DMS 273 (cell line): ENCODE measurements at regions not wholly inside any gene's neighbourhood (a gene's known extent, or its start where the extent isn't known, plus 50 kb on each side); places are given as distances from the start of the nearest gene placed in this dataset.
A peak's percentile ranks its signal among the peaks of the same experiment; 100 is the strongest.

Experiments used
- DNase-seq: peaks from one replicate; lab custom pipeline; 2025; ENCODE audit not compliant: unreplicated experiment; lab: John Stamatoyannopoulos, UW

DNA sequence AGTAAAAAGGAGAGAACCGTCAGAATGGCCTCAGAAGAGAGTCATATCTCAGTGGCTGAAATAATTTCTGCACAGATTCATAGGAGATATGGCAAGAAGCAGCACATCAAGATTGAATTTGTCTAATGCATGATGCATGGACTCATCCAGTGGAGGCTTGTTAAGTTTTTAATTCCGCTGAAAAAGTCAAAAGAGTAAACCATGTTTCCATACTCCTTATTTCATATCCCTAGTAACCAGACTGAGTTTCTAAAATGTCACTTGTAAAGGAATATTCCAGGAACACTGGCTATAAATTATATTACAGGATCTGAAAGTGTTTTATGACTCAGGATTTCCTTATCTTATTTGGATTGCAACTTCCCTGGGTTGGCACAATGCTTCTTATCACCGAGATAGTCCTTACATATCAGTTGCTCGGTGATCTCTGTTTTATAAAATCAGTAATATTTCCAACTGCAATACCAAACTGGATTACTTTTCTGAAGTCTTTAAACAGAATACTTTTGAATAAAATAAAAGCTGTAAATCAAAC is 180.2 kb upstream of the TSC22D1 start:
- no peak for DNase-seq

GRCh38 chr13:44755872-44756271 is 179.7 kb upstream of the TSC22D1 start:
- no peak for DNase-seq

- no peak for DNase-seq
Measured at GRCh38 chr13:44752164-44752563, 176.0 kb upstream of the TSC22D1 start.

GRCh38 chr13:44750630-44751029 is 174.5 kb upstream of the TSC22D1 start:
- no peak for DNase-seq

DNA sequence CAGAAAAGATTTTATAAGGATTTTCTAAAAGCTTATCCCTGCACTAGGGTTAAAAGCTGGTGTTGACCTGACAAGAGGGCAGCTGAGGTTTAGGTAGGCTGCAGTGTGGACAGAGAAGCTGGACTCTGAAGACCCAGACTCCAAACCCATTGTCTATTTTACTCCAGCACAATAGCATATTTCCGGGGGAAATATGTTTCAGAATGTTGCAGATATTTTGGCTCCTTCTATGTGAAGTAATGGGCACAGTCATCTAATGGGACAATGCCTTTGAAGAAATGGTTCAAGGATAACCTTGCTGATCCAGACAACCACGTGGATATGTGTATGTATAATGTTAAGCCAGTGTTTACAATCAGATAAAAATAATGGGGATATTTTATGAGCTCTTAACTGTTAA is 173.8 kb upstream of the TSC22D1 start:
- no peak for DNase-seq

DNA sequence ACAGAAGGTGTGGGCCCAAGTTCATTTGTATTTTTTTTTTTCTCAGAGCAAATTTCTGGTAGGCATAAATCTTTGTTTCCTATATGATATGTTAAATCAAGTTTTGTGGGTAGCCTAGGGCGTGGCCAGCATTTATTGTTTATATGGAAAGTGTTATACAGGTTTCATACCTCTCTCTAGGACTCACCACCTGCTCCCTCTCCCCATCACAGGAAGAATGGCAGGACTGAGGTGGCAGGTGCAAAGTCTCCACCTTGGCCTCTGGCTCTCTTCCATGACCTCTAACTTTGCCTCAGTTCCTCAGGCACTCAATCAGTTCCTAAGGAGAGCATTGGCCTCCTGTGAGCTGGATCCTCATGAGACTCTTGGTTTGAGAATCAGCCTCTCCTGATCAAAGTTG is 172.3 kb upstream of the TSC22D1 start:
- no peak for DNase-seq

DNA sequence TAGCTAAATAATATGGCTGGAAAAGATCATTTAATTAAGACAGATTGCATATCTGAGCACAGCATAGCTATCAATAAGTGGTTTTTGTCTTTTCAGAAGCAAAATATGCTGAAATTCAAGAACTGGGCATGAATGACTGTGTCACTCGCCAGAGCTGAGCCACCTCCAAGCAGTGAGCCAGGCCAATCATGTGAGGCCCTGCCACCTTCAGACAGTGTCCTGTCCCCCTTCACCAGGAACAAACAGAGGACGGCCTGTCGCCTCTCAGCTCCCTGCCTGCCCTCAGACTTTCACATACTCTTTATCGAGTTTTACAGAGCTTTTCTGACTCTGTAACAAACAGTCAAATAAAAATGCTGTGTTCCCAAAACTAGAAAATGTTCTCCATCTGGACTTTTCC is 171.0 kb upstream of the TSC22D1 start:
- DNase-seq: no peak

DNA sequence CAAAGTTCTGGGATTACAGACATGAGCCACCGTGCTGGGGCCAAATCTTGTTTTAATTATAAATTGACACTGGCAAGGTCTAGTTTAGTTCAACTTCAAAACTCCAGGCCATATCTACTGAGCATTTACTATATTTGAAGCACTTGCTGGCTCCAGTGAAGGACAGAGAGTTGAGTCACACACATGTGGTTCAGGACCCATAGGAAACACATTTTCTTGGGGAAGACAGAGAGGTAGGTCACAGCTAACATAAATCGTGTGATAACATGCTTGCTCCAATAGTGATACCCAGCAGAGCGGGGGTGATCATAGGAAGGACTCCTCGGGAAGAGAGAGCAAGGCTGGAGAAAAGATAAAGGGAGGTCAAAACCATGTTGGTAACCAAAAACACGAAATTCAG is 170.6 kb upstream of the TSC22D1 start:
- no peak for DNase-seq

- DNase-seq: no peak
Measured at GRCh38 chr13:44744880-44745633, 168.9 kb upstream of the TSC22D1 start.

DNA sequence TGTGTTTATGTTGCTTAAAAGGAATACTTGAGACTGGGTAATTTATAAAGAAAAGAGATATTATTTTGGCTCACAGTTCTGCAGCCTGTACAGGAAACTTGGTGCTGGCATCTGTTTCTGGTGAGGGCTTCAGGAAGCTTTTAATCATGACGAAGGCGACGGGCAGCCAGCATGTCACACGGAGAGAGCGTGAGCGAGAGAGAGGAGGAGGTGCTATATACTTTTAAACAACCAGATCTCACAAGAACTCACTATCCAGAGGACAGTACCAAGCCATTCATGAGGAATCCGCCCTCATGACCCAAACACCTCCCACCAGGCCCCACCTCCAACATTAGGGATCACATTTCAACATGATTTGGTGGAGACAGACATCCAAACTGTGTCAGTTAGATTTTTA is 163.4 kb upstream of the TSC22D1 start:
- DNase-seq: no peak

DNA sequence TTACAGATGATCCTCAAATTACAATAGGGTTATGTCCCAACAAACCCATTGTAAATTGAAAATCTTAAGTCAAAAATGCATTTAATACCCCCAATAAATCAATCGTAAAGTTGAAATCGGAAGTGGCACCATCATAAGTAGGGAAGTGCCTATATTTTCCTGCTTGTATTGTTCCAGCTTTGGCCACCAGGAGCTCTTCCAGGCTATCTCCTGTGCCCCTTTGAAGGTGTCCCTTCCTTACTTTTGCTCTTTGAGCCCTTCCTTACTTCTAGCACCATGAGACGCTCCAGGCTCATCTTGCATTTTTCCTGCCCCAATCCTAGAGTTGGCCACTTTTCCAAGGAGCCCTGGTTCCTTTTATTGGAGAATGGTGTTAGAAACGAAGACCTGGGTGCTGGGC is 163.0 kb upstream of the TSC22D1 start:
- DNase-seq: no peak

DNA sequence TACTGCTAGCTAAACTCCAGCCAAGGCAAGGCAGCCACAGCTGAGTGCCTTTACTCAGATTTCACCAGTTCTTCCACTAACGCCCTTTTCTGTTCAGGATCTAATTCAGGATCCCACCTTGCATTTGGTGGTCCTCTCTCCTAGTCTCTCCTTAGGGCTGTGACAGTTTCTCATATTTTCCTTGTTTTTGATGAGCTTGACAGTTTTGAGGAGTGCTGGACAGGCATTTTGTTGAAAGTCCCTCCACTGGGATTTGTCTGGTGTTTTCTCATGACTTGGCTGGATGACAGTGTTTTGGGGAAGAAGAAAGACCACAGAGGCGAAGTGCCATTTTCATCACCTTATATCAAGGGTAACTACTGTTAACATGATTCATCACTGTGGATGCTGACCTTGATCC is 162.3 kb upstream of the TSC22D1 start:
- DNase-seq: no peak

GRCh38 chr13:44735806-44736205 is 159.7 kb upstream of the TSC22D1 start:
- DNase-seq: no peak

GRCh38 chr13:44734201-44734707 is 158.1 kb upstream of the TSC22D1 start:
- DNase-seq: peak; percentile 91

- DNase-seq: no peak
Measured at GRCh38 chr13:44732503-44733098, 156.5 kb upstream of the TSC22D1 start.

- DNase-seq: no peak
Measured at GRCh38 chr13:44730851-44731250, 154.7 kb upstream of the TSC22D1 start.

DNA sequence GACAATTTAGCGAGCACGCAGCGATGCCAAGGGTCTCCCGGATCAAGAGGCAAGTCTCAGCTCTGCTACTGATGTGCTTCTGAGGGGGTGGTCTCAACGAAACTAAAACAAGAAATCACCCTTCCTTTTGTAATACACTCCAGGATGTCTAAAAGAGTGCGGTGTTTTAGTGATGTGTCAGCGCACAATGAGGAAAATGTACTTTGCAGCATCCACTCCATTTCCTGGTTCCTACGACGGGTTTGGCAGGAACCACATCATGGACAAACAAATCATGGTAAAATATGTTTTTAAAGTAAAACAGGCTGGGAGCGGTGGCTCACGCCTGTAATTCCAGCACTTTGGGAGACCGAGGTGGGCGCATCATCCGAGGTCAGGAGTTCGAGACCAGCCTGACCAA is 154.0 kb upstream of the TSC22D1 start:
- no peak for DNase-seq

- DNase-seq: peak; percentile 8
Measured at GRCh38 chr13:44727591-44727990, 151.5 kb upstream of the TSC22D1 start.

DNA sequence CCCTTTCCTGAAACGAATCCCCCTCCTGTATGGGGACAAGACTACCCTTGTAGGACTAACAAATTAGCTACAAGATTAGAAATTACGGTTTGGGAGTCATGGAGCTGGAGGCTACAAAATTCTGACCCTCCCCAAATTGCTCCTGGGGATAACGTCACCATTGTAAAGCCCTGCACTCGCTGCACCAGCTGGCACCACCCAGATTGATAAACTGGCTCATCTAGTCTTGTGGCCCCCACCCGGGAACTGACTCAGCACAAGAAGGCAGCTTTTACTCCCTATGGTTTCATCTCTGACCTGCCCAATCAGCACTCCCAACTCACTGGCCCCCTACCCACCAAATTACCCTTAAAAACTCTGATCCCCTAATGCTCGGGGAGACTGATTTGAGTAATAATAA is 150.6 kb upstream of the TSC22D1 start:
- peak; percentile 82 for DNase-seq

- peak; percentile 85 for DNase-seq
Measured at GRCh38 chr13:44726214-44726613, 150.1 kb upstream of the TSC22D1 start.

DNA sequence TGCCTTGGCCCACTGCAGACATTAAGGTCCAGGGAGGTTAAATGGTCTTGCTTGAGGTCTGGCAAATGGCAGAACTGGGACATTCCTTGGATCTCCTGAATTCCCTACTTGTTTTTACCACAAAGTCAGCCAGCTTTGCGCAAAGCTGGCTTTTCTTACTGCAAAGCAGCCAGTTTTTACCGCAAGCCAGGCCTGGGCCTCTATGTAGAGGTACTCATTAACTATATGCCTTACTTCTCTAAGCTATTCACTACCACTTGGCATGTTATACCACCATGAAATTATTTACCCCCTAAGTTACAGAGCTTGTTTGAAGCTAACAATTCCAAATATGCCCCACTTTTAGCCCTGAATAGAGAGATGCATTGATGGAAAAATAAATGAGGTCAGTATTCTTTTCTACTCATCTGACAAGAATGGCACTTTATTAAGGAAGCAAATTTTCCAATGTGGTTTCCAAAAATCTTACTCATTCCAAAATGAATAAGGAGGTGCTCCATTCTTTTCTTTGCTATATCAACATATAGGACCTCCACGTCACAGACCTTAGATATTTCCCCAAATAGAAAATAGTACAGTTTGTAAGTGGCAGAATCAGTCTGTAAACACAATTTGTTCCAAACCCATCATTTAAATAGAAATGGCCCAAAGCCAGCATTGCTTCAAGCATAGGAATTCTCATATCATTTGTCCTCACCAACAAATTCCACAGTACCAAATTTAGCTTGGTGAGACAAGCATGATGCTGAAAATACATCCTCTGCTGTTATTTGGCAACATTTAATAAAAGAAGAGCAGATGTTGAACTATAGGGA is 143.9 kb upstream of the TSC22D1 start:
- no peak for DNase-seq

DNA sequence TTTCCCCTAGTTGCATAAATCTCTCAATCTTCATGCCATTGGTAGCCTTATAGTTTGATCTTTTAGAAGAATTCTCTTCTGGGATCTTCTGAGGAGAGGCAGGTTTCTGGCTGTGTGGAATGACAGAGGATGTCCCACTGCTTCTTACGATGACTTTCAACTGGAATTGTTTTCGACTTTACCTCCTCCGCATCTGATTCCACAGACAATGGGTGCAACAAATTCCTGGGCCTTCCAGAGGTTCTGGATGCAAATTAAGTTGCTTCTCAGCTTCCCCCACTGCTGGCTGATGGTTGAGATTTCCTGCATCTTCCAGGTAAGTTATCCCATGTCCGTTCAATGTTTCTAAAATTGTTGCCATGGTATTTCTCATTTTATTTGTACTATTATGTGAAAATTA is 142.3 kb upstream of the TSC22D1 start:
- DNase-seq: no peak
